Urinary bladder (tissue), 3 donors: ENCODE measurements at regions not wholly inside any gene's neighbourhood (a gene's known extent, or its start where the extent isn't known, plus 50 kb on each side); places are given as distances from the start of the nearest gene placed in this dataset.
"Not testable (repeated sequence)": the region's sequence is repeated elsewhere in the genome, so short reads cannot be mapped to it uniquely, and the experiment has no call there.

Source experiments
- DNase-seq: peaks from one replicate; pipeline ENCODE4 v3.0.0-alpha.2; 2015; ENCODE audit errors: extremely low spot score
- H3K27ac ChIP-seq: one replicate; pipeline ENCODE4 v1.5.1; 2013; ENCODE audit warnings: low read depth, mild to moderate bottlenecking, moderate library complexity
- H3K36me3 ChIP-seq: one replicate; pipeline ENCODE4 v1.6.1; 2013; ENCODE audit warnings: mild to moderate bottlenecking, moderate library complexity; ENCODE audit not compliant: insufficient read depth
- H3K4me1 ChIP-seq: one replicate; pipeline ENCODE4 v1.6.1; 2013; ENCODE audit warnings: mild to moderate bottlenecking, moderate library complexity; ENCODE audit not compliant: insufficient read depth
- H3K4me3 ChIP-seq: one replicate; pipeline ENCODE4 v1.5.1; 2013; ENCODE audit warnings: low read depth, low read length
- WGBS: extraction: QIAGEN DNeasy Blood & Tissue Kit; methylation state at CpG from one replicate; pipeline ENCODE4 v1.1.7; 2013; 5-methylcytosine and 5-hydroxymethylcytosine counted together
- donor health status: healthy with polysubstance abuse.
- donor health status: healthy.

- no peak for DNase-seq
- H3K27ac ChIP-seq: no peak overlapping the region
- no peaks in the 10 kb centered on the region for H3K36me3 ChIP-seq
- H3K4me1 ChIP-seq: no peaks in the 10 kb centered on the region
- WGBS: 76% methylated on average over 6 of the region's 6 CpGs
- H3K4me3 ChIP-seq: no peak overlapping the region
These were observed 119.6 kb downstream of the BOD1 start for GRCh38 chr5:173496883-173497255.

DNA sequence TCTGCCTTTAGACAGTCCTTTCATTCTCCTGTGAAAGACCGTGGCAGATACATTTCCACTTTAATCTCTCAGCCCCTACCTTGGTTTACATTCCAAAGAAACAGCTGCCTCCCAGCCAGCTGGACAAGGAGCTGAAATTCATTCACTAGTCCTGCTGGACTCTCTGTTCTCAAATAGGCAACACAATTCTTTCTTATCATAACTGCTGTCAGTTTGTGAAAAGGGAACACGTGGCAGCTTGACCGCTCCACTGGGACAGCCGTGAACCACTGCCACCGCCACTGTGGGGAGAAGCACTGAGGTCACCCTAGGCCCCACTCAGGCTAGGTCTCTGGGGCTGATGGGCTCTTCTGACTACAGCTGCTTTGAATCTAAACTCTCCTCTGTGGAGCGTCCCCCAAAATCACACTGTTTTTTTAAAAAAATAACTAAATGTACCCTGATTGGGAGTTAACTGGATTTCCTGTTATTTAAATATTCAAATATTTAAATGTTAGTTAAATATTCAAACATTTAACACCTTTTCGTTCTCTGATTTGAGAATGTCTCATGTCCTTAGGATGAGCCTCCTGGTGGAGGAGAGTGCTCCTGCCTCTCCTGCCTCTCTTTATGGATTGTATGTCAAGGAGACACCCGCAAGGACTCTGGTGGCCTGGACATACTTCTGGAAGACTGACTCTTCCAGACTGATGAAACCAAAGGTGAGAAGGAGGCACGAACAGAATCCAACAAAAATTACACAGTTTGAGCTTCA is 120.1 kb downstream of the BOD1 start:
- Histone ChIP-seq H3K27ac (no peak overlapping the region), H3K4me3 (no peak overlapping the region), H3K36me3 (no peaks in the 10 kb centered on the region), H3K4me1 (no peaks in the 10 kb centered on the region)
- DNase-seq: no peak
- 56% methylated on average over 9 of the region's 9 CpGs for WGBS

DNA sequence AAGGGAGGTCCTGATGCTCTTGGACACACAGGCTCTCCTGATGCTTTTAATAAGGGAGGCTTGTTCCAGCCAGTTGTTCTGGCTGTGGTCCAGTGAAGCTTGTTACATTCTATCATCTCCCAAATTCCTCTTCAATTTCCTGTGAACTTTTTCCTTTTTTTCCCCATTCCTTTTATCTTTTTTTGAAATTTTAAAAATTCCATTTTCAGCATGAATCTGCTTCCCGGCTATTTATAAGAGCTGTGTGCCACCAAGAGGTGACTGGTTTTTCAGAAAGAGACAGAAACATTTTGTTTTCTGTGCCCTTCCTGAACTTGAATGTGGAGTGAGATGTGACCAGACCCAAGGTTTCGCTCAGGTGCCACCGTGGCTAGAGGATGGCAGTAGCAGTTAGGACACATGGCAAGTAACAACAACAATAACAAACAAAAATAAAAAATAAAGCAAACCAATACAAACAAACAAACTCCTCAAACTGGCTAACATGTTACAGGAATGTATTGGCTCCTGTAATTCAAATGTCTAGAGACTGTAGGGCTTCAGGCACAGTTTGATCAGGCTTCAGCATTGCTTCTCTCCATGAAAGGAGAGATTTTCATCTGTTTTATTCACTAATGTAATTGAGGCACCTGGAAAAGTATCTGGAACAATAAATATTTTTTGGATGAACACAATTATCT is 121.1 kb downstream of the BOD1 start:
- Histone ChIP-seq H3K27ac (no peak overlapping the region), H3K36me3 (no peaks in the 10 kb centered on the region), H3K4me1 (no peaks in the 10 kb centered on the region), H3K4me3 (no peak overlapping the region)
- peak; percentile 21 for DNase-seq
- WGBS: 78% methylated on average over 3 of the region's 3 CpGs

DNA sequence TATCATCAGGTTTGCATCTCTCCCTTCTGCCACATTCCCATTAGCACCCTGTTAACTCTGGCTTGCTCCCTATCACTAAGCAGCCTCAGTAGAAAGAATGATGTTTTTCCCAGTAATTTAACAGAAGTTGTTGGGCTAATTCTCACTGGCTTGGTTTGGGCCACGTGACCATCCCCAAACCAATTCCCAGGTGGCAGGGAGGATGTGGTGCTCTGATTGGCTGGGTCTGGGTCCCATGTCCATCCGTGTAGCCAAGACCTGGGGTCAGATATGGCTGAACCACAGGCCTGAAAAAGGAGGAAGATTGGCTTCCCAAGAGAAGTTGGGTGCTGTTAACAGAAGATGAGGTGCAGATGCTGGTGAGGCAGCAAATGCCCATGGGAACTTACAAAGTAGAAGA is 122.0 kb downstream of the BOD1 start:
- no peaks in the 10 kb centered on the region for H3K4me1 ChIP-seq

GRCh38 chr5:173493846-173494245 is 122.6 kb downstream of the BOD1 start:
- Histone ChIP-seq H3K4me3 (no peak overlapping the region), H3K4me1 (no peaks in the 10 kb centered on the region), H3K27ac (no peak overlapping the region), H3K36me3 (no peaks in the 10 kb centered on the region)
- DNase-seq: no peak
- WGBS: 90% methylated on average over 6 of the region's 6 CpGs

More for the DNA sequence above, 122.0 kb downstream of the BOD1 start:
- WGBS: 82% methylated on average over 2 of the region's 2 CpGs
- Histone ChIP-seq H3K4me3 (no peak overlapping the region), H3K27ac (no peak overlapping the region), H3K36me3 (no peaks in the 10 kb centered on the region)
- DNase-seq: no peak

GRCh38 chr5:173493040-173493439 is 123.4 kb downstream of the BOD1 start:
- Histone ChIP-seq H3K4me3 (no peak overlapping the region), H3K36me3 (no peaks in the 10 kb centered on the region), H3K4me1 (no peaks in the 10 kb centered on the region), H3K27ac (no peak overlapping the region)
- 90% methylated on average over 2 of the region's 2 CpGs for WGBS
- DNase-seq: no peak

DNA sequence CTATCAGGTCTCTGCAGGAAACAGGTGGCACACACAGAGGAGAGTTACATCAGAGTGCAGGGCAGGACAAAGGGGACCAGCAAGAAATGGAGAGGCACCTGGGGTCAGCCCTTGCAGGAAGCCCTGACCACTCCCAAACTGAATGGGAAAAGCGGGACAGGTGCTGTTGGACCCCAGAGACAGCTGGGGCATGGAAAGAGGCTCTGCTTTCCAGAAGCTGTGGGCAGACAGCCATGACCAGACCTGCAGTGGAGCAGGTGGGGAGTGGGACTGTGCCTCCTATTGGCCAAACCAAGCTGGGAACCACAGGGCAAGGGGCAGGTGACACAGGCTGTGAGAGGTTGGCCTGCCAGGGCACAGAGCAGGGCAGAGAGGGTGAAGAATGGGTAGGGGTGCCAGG is 125.8 kb downstream of the BOD1 start:
- 94% methylated on average over 1 of the region's 1 CpG for WGBS
- no peaks in the 10 kb centered on the region for H3K36me3 ChIP-seq

DNA sequence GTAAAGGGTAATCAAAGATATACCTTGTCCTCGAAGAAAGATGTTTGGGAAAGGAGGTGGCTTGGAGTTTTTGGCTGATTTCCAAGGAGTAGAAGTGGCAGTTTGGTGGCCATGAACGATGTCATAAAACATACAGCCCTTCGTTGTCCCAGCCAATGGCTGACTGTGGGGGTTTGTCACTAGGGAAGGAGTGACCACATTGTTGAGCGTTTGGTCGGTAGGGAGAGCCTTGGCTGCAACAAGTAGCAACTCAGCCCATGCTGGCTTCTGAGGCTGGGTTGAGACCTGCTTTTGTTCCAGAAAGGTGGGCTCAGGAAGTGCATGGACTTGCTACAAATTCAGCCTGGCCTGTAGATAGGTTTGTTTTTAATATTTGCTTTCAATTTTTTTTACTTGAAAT is 128.3 kb downstream of the BOD1 start:
- Histone ChIP-seq H3K36me3 (no peaks in the 10 kb centered on the region), H3K4me1 (no peaks in the 10 kb centered on the region), H3K4me3 (no peak overlapping the region), H3K27ac (no peak overlapping the region)
- WGBS: 67% methylated on average over 5 of the region's 5 CpGs
- no peak for DNase-seq

More for the DNA sequence above, 125.8 kb downstream of the BOD1 start:
- Histone ChIP-seq H3K27ac (no peak overlapping the region), H3K4me3 (no peak overlapping the region), H3K4me1 (no peaks in the 10 kb centered on the region)
- no peak for DNase-seq

GRCh38 chr5:173487300-173487699 is 129.2 kb downstream of the BOD1 start:
- Histone ChIP-seq H3K4me3 (no peak overlapping the region), H3K36me3 (no peaks in the 10 kb centered on the region), H3K27ac (no peak overlapping the region), H3K4me1 (no peaks in the 10 kb centered on the region)
- WGBS: 63% methylated on average over 1 of the region's 1 CpG
- DNase-seq: no peak

- H3K36me3 ChIP-seq: no peaks in the 10 kb centered on the region
- H3K4me1 ChIP-seq: no peaks in the 10 kb centered on the region
- H3K27ac ChIP-seq: no peak overlapping the region
- 46% methylated on average over 6 of the region's 6 CpGs for WGBS
- DNase-seq: no peak
- H3K4me3 ChIP-seq: no peak overlapping the region
These were observed 129.9 kb downstream of the BOD1 start for GRCh38 chr5:173486355-173487225.

DNA sequence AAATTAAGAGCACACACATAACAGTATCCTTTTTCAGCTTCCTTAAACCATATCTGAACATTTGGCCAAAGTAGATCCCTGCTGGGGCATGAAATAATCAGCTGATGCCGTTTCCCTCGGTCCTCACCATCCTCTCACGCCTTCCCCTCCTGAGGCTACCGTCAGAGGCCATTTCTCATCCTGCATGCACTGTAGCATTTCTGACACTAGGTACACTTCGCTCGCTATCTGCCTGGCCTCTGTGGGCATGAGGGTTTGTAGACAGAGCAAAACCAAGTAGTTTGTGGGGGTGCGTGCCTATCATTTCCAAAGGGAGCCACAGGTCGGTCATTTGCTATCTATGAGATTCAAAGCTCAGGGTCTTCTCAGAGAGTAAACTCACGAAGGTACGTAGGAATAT is 131.9 kb downstream of the BOD1 start:
- Histone ChIP-seq H3K36me3 (no peaks in the 10 kb centered on the region), H3K4me3 (no peak overlapping the region), H3K27ac (no peak overlapping the region), H3K4me1 (no peaks in the 10 kb centered on the region)
- WGBS: 85% methylated on average over 10 of the region's 10 CpGs
- no peak for DNase-seq

GRCh38 chr5:173483599-173483998 is 132.9 kb downstream of the BOD1 start:
- H3K27ac ChIP-seq, H3K4me3 ChIP-seq, H3K36me3 ChIP-seq, DNase-seq, H3K4me1 ChIP-seq: not testable (repeated sequence)
- WGBS: 97% methylated on average over 3 of the region's 3 CpGs

- Histone ChIP-seq H3K27ac (no peak overlapping the region), H3K36me3 (no peaks in the 10 kb centered on the region), H3K4me1 (no peaks in the 10 kb centered on the region), H3K4me3 (no peak overlapping the region)
- no peak for DNase-seq
- WGBS: 94% methylated on average over 4 of the region's 4 CpGs
These were observed 133.3 kb downstream of the BOD1 start for GRCh38 chr5:173483160-173483559.

DNA sequence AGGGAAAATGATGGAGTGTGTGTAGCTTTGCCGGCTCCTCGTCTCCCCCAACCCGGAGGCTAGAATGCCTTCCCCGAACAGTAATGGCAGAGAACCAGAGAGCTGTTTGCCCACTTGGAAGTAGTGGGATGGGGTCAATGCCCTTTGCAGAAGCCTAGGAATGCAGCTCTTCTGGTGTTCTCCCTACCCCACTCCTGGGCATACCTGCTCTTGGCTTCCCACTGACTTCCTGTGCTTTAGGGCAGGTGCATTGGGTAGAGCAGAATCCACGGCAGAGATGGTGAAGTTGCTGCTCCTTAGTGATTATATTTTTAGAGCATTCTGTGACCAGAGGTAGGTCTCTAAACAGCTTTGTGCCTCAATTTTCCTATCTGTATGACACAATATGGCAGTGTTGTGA is 134.6 kb downstream of the BOD1 start:
- DNase-seq: no peak
- H3K27ac ChIP-seq: no peak overlapping the region
- no peaks in the 10 kb centered on the region for H3K36me3 ChIP-seq
- H3K4me1 ChIP-seq: no peaks in the 10 kb centered on the region
- 72% methylated on average over 5 of the region's 5 CpGs for WGBS
- H3K4me3 ChIP-seq: no peak overlapping the region
